ENCODE measurements at regions not wholly inside any gene's neighbourhood (a gene's known extent, or its start where the extent isn't known, plus 50 kb on each side); places are given as distances from the start of the nearest gene placed in this dataset.

- no peak for TF ChIP-seq ZNF121 (CRISPR knock-in tag; IDR thresholded peaks at IDR 0.05)
- no peak for TF ChIP-seq USF2 (CRISPR knock-in tag; IDR thresholded peaks at IDR 0.05)
- no peak for TF ChIP-seq FOXP4 (CRISPR knock-in tag; IDR thresholded peaks at IDR 0.05)
- TF ChIP-seq CTCF (IDR thresholded peaks at IDR 0.05) = no peak
- no peak for TF ChIP-seq ZNF425 (CRISPR knock-in tag; conservative IDR thresholded peaks at IDR 0.05)
- no peak for TF ChIP-seq E2F5 (CRISPR knock-in tag; IDR thresholded peaks at IDR 0.05)
- TF ChIP-seq ZNF263 (CRISPR knock-in tag; IDR thresholded peaks at IDR 0.05; ENCODE audit: low read depth) = no peak
- no peak for TF ChIP-seq GABPB1 (CRISPR knock-in tag; IDR thresholded peaks at IDR 0.05)
- TF ChIP-seq RELA (CRISPR knock-in tag; IDR thresholded peaks at IDR 0.05; ENCODE audit: borderline replicate concordance) = no peak
- TF ChIP-seq IRF2 (CRISPR knock-in tag; IDR thresholded peaks at IDR 0.05; ENCODE audit: borderline replicate concordance, low read depth) = no peak
- no peak for TF ChIP-seq PREB (CRISPR knock-in tag; IDR thresholded peaks at IDR 0.05; ENCODE audit: borderline replicate concordance)
- no peak for TF ChIP-seq JUN (CRISPR knock-in tag; IDR thresholded peaks at IDR 0.05)
- TF ChIP-seq CREB1 (CRISPR knock-in tag; IDR thresholded peaks at IDR 0.05) = no peak
- no peak for TF ChIP-seq E2F4 (CRISPR knock-in tag; IDR thresholded peaks at IDR 0.05; ENCODE audit: borderline replicate concordance, low read depth)
These were observed 65.5 kb upstream of the CLINT1 start for GRCh38 chr5:157924490-157924889.

All from WTC11 (cell line).